LNCaP clone FGC (cell line): ENCODE measurements at regions not wholly inside any gene's neighbourhood (a gene's known extent, or its start where the extent isn't known, plus 50 kb on each side); places are given as distances from the start of the nearest gene placed in this dataset.
"Not testable (repeated sequence)": the region's sequence is repeated elsewhere in the genome, so short reads cannot be mapped to it uniquely, and the experiment has no call there.

ENCODE experiments used
- DNase-seq: peaks from one replicate; pipeline ENCODE4 v3.0.0-alpha.2; 2011; ENCODE audit warnings: low read depth
- H3K4me3 ChIP-seq: 2 replicates; pipeline ENCODE4 v1.5.1; 2011; ENCODE audit warnings: mild to moderate bottlenecking, low read depth, low read length, control low read depth
- TF ChIP-seq, protein P1 (sequence below): IDR thresholded peaks from 2 replicates; pipeline ENCODE4 v1.5.1; 2012; ENCODE audit warnings: mild to moderate bottlenecking; ENCODE audit not compliant: control insufficient read depth, insufficient read depth; ENCODE audit errors: extremely low read depth

DNA sequence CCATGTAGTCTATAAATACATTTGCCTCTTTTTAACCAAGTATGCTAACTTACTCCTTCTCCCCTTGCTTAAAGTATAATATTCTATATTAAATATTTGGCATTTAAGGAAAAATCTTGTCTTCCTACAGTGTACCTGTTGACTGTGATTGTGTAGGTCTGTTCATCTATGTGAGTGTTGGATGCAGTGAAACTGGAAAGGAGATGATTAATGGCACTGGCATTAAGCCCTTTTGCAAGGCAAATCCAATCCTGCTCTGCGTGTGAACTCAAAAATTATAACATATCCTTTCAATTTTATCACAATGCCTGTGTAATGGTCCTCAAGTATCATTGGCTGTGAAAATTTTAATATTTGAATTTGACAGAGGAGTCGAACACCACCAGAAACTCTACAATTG is 565.0 kb downstream of the KCNT2 start:
- DNase-seq: no peak
- TF ChIP-seq, protein P1, sequence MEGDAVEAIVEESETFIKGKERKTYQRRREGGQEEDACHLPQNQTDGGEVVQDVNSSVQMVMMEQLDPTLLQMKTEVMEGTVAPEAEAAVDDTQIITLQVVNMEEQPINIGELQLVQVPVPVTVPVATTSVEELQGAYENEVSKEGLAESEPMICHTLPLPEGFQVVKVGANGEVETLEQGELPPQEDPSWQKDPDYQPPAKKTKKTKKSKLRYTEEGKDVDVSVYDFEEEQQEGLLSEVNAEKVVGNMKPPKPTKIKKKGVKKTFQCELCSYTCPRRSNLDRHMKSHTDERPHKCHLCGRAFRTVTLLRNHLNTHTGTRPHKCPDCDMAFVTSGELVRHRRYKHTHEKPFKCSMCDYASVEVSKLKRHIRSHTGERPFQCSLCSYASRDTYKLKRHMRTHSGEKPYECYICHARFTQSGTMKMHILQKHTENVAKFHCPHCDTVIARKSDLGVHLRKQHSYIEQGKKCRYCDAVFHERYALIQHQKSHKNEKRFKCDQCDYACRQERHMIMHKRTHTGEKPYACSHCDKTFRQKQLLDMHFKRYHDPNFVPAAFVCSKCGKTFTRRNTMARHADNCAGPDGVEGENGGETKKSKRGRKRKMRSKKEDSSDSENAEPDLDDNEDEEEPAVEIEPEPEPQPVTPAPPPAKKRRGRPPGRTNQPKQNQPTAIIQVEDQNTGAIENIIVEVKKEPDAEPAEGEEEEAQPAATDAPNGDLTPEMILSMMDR: no peak
- no peak overlapping the region for H3K4me3 ChIP-seq

GRCh38 chr1:196034080-196034706 is 574.0 kb downstream of the KCNT2 start:
- H3K4me3 ChIP-seq: no peak overlapping the region
- TF ChIP-seq, protein P1: no peak
- no peak for DNase-seq

DNA sequence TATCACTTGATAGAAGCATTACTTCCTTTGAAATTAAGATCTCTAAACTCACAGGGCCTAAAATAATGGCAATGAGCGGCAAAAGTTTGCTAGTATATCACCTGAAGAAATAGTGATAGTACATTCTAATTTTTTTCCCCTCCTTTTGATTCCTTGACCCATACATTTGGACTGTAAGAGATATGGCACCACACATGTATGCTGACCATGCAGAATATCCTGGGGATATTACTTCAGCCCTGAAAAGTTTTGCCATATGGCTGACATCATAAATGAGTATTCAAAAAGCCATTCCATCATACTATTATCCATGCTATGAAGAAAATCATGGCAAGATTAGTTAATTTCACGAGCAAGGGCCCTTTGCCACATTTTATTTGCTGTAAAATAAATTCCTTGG is 576.9 kb downstream of the KCNT2 start:
- not testable (repeated sequence) for DNase-seq, H3K4me3 ChIP-seq

- H3K4me3 ChIP-seq: no peak overlapping the region
- TF ChIP-seq, protein P1: no peak
- no peak for DNase-seq
These were observed 577.8 kb downstream of the KCNT2 start for GRCh38 chr1:196030455-196030854.

- no peak overlapping the region for H3K4me3 ChIP-seq
- TF ChIP-seq, protein P1: peak; percentile 60
- DNase-seq: no peak
These were observed 578.8 kb downstream of the KCNT2 start for GRCh38 chr1:196029410-196029809.

DNA sequence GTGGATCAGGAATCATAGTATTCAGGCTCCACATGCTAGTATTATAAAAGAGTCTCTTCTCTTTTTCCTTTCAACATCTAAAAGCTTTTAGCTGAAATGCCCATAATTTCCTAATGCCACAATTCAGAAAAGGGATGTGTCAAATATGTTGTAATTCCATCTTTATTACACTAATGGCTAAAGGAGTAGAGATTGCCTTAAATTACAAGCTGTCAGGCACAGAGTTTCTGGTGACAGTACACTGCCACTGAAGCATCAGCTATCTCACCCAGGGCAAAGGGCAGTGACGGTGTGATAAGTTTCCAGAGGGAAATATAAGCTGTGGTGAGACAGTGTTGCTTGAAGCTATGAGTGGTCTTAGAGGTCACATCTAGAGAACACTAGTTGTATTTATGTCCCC is 581.1 kb downstream of the KCNT2 start:
- no peak for DNase-seq
- H3K4me3 ChIP-seq: no peak overlapping the region
- TF ChIP-seq, protein P1: no peak

DNA sequence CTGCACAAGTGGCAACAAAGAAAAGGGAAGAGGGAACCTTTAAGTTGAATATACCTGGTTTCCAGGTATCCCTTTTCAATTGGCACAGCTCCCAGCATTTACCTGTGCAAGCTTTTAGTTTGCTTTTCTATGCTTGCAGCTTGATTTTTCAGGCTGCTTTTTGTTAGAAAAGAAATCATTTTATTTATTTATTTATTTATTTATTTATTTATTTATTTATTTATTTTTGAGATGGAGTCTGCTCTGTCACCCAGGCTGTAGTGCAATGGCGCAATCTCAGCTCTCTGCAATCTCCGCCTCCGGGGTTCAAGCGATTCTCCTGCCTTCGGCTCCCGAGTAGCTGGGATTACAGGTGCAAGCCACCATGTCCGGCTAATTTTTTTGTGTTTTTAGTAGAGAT is 587.1 kb downstream of the KCNT2 start:
- DNase-seq, H3K4me3 ChIP-seq: not testable (repeated sequence)

DNA sequence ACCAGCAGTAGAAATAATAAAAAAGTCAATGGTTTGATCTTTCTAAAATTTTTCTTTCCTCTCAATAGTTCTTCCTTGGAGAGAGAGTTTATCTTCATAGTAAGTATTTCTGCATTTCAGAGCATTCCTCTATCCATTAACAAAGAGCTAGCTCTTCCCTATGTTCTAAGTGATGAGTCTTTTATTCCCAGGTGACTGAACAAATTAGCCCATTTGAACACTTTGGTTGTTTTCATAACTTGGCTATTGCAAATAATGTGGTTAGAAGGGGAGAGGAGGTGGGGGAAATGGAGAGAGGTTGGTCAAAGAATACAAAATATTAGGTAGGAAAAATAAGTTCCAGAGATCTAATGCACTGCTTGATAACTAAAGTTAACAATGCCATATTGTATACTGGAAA is 598.9 kb downstream of the KCNT2 start:
- no peak for DNase-seq
- TF ChIP-seq, protein P1: no peak
- H3K4me3 ChIP-seq: no peak overlapping the region
